ENCODE measurements at regions not wholly inside any gene's neighbourhood (a gene's known extent, or its start where the extent isn't known, plus 50 kb on each side); places are given as distances from the start of the nearest gene placed in this dataset.
"Not testable (repeated sequence)": the region's sequence is repeated elsewhere in the genome, so short reads cannot be mapped to it uniquely, and the experiment has no call there.

GRCh38 chr14:38357557-38357956, 101.7 kb upstream of the CLEC14A start:
- no peak for DNase-seq (ENCODE audit: extremely low read depth, low read depth)

DNA sequence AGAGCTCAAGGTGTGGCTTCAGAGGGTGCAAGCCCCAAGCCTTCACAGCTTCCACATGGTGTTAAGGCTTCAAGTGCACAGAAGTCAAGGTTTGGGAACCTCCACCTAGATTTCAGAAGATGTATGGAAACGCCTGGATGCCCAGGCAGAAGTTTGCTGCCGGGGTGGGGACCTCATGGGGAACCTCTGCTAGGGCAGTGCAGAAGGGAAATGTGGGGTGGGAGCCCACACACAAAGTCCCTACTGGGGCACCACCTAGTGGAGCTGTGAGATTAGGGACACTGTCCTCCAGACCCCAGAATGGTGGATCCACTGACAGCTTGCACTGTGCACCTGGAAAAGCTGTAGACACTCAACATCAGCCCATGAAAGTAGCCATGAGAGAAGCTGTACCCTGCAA, 99.6 kb upstream of the CLEC14A start:
- not testable (repeated sequence) for DNase-seq (ENCODE audit: extremely low read depth, low read depth)

- no peak for DNase-seq (ENCODE audit: extremely low read depth, low read depth)
Measured at GRCh38 chr14:38350102-38350501, 94.2 kb upstream of the CLEC14A start.

DNA sequence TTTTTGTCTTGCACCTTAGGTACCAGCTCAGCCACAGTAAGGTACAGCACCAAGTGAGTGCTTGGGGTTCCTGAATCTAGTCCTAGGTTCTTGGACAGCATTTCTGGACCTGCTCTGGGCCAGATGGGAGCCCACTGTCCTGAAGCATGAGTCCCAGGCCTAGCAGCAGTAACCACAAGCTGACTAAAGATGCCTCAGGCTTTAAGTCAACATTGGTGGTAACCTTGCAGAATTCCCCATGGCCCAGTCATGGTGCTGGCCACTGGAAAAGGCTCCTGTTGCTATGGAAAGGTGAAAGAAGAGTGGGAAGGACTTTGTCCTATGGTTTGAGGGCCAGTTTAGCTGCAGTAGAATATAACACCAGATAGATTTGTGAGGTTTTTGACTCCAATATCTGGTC, 86.9 kb upstream of the CLEC14A start:
- DNase-seq (ENCODE audit: extremely low read depth, low read depth): no peak

- no peak for DNase-seq (ENCODE audit: extremely low read depth, low read depth)
Measured at GRCh38 chr14:38339696-38340095, 83.8 kb upstream of the CLEC14A start.

DNA sequence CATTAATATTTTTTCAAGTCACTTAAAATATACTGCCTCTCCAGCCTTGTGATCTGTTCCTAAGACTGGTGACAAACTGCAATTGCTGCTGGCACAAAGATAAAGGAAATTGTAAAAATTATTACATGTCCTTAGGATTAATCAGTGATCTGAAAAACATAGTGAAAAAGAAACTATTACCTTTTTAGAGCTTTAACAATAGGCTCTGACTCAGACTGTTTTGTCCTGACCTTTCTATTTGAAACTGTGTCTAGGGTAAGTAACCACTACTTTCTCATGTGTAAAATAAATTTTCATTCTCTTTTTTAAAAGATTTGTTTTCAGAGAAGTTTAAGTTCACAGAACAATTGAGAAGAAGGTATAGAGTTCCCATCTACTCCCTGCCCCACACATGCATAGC, 80.4 kb upstream of the CLEC14A start:
- DNase-seq (ENCODE audit: extremely low read depth, low read depth): no peak

GRCh38 chr14:38330275-38330674, 74.4 kb upstream of the CLEC14A start:
- DNase-seq (ENCODE audit: extremely low read depth, low read depth): no peak

- DNase-seq (ENCODE audit: extremely low read depth, low read depth): no peak
Measured at GRCh38 chr14:38329246-38329645, 73.4 kb upstream of the CLEC14A start.

- DNase-seq (ENCODE audit: extremely low read depth, low read depth): no peak
Measured at GRCh38 chr14:38316922-38317321, 61.0 kb upstream of the CLEC14A start.

DNA sequence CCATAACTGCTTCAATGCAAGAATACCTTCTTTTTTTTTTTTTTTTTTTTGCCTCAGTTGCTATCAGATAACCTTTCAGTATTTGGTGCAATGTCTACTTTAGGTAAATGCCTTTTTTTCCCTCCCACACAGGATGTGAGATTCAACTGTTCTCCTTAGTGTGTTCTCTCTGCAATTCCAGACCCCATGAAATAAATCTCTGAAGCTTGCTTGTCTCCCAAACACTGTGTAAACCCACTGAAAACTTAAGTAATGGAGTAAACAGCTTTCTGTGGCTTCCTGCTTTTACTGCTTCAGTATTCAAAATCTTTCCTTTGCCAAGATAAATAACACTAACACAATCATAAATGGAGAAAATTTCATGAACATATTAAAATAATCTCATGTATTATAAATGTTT, 55.8 kb upstream of the CLEC14A start:
- no peak for DNase-seq (ENCODE audit: extremely low read depth, low read depth)

DNA sequence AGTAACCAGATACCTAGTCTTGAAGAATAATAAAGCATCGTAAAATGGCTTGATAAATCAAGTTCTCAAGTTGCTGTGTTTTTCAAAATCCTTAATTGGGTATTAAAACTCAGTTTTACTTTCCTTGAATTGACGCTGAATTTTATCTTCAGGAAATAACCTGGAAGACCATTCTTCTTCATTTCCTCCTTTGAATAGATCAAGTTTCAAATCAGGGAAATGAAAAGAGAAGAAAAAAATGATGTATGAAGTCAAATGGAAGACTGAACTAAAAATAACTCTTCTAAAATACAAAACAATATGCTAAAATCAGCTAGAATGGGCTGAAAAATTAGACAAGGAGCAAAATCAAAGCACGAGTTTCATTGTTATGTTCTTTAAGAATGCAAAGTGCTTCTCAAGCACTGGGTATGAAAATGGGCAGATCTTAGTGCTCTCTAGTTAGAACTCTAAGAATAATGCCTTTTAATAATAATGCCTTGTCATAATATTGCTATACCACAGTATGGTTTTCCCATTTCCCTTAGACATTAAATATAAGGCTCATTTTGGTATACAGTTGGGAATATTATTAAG, 54.6 kb upstream of the CLEC14A start:
- DNase-seq (ENCODE audit: extremely low read depth, low read depth): no peak

DNA sequence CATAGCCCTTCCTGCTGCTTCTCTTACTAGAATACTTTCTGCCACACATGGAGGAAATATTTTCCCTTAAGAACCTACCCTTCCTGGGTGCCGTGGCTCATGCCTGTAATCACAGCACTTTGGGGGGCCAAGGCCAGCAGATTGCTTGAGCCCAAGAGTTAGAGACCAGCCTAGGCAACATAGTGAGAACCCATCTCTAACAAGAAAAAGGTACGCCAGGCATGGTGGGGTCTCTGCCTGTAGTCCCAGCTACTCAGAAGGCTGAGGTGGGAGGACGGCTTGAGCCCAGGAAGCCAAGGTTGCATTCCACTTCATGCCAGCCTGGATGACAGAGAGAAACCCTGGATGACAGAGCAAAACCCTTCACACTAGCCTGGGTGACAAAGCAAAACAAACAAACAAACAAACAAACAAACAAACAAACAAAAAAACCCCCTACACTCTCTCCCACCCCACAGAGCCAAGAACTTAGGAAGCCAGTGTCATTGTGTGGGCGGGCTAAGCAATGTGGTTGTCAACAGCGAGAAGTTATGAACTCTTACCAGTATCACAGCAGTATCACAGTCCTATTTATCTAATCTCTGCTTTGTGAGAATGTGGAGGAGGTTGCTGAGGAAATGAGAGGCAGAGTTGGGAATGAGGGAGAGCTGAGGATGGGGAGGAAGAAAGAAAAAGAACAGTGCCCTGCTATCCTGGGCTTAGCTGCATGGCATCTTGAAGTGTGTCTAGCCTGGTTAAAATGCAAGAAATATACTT, 53.8 kb upstream of the CLEC14A start:
- DNase-seq (ENCODE audit: extremely low read depth, low read depth): no peak

Measured in NCI-H460 (cell line).